CD1c-positive myeloid dendritic cell (primary cell): ENCODE measurements at regions not wholly inside any gene's neighbourhood (a gene's known extent, or its start where the extent isn't known, plus 50 kb on each side); places are given as distances from the start of the nearest gene placed in this dataset.

ENCODE experiments used
- DNase-seq: peaks from one replicate; pipeline ENCODE4 v3.0.0-alpha.2; 2016; ENCODE audit errors: extremely low spot score

DNA sequence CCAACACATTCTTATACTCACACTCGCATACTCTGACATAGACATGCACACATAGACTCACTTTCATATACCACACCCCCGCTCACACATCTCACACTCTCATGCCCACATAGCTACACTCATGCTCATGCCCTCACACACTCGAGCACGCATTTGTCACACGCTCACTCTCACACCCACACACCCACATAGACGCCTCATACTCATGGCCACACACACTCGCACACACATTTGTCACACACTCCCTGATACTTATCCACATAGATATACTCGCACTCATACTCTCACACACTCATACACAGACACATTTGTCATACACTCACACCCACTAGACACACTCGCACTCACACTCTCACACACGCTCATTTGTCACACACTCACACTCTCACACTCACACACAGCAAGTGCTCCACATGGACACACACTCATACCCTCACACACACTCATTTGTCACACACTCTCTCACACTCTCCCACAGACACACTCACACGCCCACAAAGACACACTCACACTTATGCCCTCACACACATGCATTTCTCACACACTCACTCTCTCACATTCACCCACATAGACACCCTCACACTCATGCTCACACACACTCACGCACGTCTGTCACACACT lies 50.9 kb downstream of the TNP1 start:
- no peak for DNase-seq

DNA sequence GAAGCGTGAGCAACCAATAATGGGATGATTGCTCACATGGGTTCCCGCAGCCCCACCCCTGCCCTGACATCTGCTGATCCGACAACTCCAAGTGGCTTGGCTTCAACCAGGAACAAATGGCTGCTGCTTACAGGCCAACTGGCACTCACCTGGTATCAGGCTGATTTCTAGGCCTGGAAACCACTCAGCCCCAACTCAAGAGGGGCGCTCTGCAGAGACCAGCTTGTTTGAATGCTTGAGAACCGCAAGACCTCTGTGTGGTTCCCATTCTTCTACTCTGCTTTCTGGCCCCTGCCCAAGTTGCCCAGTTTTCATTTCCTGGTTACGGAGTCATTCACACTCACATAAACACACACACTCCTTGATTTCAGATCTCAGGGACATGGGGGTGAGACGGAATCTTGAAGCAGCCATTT lies 52.0 kb downstream of the TNP1 start:
- DNase-seq, result no peak

DNA sequence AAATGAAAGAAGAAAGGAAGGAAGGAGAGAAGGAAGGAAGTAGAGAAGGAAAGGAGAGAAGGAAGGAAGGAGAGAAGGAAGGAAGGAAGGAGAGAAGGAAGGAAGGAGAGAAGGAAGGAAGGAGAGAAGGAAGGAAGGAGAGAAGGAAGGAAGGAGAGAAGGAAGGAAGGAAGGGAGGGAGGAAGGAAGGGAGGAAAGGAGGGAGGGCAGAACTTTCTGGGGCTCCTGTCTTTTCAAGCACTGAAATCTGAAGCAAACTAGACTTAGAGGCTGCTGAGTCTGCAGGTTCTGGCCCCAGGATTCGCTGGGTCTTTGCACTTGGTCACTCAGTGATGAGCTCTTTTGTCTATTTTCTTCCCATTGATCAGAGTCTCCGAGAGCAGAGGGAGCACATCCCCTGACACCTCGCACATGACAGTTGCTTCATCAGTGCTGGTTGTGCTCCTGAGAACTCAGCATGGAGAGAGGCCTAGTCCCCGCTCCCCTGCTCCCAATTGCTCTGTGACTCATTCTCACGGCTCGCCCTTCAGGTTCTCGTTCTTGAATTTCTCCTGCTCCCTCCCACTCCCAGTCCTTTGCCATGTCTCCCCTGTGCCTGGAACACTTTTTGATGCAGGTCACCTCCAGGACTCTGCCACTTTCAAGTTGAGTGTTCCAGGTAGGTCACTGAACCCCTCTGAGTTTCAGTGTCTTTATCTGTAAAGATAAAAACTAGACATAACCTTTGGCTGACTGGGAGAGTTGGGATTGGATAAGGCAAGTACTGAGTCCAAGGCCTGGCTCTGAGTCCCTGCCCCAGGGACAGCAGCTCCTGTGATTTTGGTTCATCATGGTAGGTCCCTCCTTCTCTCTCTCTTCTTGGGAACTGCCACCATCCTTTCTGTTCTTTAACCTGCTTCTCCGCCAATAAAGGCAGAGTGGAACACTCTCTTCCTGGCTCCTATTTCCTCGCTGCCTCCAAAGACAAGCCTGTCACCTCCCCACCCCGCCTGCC lies 55.2 kb downstream of the TNP1 start:
- no peak for DNase-seq

DNA sequence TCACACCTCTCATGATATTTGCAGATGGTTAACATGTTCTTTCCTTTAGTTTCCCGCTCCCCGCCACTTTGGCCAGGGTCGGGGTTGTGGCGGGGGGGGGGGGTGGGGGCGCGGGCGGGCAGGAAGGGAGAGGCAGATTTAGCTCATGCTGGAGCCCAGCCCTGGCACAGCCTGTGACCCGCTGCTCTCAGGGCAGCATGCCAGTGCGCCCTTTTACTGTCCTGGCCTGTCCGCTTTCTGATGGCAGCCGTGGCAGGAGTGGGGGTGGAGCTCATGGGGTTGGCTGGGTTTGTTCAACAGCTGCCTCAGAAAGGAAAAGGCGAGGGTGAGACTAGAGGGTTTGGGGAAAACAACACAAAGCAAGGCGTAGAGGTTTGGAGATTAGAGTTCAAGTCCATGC lies 56.1 kb downstream of the TNP1 start:
- DNase-seq, result no peak

DNA sequence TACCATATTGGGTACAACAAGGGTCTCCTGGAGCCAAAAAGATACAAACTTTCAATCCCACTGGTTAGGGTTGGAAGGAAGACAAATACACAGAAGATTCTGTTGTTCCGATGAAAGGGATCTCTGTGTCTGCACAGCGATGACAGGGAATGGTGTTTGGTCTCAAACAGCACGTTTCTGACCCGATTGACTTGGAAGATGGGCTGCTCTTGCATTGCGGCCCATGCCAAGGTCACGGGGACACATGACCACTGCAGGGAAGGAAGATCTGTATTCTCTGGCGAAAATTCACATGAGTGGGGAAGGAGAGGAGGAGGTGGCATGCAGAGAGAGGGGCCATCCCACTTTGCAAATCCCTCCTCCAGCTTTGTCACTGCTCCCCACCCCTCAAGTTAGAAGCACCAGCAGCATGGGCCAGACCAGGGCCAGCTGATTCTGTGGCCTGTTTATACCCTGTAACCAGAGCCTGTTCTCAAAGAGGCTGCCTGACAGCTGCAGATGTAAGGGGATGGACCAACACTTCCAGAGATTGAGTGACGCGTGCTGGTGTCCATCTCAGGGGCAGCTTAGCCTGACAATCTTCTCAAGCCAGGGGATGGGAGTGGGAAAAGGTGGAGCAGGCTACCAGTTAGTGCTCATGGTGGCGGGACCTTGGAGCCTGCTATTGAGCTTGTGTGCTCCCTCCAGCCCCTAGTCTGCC lies 57.2 kb downstream of the TNP1 start:
- no peak for DNase-seq

DNA sequence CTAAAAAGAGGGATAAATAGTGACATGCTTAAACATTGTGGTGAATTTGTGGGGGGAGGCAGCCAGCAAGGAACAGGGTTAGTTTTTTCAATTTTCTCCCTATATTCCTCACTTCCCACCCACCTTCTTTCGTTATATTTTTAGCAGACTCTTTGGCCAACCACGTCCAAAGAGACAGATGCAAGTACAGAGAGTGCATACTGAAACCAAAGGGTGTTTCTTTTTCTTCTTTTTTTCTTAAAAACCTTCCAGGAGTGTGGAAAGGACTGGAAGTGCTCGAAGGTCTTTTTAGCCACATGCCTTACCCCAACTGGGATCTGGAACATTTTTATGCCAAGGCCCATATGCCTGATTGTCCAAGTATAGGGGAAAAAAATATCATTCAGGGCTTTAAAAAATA lies 59.0 kb downstream of the TNP1 start:
- DNase-seq, result no peak

DNA sequence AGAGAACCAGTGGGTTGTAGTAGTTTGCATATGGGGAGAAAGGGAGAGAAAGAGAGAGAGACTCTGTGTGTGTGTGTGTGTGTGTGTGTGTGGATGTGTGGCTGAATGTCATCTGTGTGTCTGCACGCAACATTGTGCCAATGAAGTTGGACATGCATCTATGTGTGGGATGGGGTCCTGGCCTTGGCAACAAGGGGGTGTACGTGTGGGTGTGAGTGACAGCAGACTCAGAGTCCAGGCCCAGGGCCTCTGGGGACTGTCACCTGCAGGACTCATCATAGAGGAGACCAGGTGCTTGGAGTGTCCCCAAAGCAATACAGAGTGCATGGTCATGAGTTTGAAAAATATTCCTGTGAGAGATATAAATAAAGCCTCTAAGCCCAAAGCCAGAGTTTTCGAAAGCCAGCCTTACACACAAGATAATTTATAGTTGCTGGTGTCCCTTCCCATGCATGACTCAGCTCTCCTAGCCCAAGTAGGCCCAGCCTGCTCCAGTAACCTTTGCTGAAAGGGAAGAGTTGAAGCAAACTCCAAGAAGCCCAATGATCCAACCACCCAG lies 59.9 kb downstream of the TNP1 start:
- no peak for DNase-seq

DNA sequence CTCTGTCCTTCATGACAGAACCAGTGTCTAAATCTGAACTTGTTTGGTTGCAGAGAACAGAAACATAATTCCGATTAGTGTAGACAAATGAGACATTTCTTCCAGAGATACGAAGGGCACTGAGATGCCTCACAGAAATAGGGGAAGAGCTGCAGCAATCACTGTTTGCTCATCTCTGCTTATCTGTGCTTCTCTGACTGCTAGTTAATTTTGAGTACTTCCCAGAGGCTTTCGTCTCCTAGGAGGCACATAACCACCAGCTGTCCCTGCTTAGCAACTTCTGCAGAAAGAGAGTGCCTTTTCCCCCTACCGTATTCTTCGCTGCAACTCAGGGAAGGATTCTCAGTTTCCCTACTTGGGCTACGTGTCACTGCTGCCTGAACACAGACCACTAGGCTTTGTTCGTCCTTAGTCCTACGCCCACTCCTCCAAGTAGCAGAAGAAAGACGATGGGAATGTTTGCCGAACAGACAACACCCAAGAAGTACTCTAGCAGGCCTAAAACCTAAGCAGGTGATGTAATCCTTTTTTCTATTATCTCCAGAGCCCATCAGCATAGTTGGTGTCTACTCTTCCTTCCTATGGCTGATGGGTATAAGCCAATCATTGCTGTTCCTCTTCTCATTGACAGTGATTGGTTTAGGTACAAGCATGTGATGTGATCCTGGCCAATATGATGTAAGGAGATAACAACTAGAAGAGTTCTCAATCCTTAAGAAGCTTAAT lies 63.6 kb downstream of the TNP1 start:
- no peak for DNase-seq

DNA sequence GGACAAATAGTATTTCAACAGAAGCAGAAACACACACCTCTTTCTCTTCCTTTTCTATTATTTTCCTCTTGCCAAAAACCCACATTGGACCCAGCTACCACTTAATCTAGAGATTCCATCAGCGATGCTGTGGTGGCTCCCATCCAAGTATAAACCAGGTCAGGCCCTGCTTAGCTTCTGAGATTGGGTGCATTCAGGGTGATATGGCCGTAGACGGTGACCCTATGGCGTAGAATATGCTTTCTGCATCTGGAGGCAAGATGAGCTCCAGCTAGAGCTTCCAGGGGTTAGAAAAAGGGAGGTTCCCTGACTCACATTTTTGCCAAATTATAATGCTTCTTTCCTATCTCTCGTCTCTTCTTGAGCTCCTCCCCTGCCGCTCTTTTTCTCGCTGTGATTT lies 66.5 kb downstream of the TNP1 start:
- DNase-seq, result no peak

DNA sequence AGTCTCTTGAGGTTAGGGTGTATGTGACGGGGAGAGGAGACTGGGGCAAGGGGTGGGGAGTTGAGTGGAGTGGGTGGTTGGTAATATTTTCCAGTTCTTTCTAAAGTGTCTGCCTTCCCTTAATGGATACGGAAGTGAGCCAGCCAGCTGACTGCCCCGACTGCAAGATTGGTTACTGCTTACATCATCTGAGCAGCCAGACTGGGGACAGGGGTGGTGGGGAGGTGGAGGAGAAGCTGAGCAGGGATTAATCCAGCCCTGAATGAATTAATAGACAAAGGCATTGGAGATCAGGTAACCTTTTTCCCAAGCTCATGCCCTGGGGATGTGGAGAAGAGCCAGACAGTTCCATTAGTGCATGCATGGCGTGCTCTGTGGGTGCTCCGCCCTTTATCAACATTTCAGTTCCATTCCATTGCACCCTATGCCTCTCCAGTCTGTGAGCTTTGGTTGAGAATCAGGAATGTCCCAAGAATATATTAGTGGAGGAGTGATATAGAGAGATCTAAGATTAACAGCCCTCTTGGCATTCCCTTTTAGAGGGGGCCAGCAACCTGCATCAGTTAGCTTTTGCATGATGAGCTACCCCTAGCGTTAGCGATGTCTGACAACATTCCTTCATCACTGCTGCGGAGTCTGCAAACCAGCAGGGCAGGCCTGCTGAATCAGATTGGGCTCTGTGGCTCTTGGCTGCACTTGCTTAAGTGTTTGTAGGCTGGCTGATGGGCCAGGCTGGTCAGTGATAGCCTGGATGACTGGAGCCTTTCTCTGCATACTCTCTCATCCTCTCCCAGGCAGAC lies 67.4 kb downstream of the TNP1 start:
- DNase-seq, result no peak

DNA sequence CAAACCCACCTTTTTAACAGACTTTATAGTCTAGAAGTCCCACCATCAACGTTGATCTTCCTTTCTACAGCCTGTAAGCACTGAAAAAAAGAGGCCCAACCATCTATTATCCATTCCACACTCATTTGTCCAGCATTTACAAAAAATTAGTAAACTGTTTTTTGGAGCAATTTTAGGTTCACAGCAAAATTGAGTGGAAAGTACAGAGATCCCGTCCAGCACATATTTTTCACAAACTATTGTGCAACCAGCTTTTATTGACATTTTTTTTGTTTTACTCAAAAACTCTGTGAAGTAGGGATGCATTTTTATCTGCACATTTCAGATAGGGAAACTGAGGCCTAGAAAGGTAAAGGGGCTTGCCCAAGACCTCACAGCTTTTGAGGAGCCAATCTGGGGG lies 68.6 kb downstream of the TNP1 start:
- no peak for DNase-seq

DNA sequence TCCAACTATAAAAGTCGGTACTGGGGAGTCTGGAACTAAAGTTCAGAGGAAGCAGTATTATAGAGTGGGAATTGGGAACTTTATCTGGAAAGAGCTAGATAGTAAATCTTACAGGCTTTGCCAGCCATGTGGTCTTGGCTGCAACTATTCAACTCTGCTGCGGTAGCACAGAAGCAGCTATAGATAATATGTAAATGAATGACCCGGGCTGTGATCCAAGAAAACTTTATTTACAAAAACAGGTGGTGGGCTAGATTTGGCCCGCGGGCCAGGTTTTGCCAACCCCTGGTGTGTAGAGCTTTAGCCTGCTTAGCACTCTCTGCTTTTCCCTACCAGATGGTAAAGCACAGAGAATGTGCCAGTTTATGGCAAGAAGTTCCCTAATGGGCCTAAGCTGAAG lies 70.8 kb downstream of the TNP1 start:
- no peak for DNase-seq

DNA sequence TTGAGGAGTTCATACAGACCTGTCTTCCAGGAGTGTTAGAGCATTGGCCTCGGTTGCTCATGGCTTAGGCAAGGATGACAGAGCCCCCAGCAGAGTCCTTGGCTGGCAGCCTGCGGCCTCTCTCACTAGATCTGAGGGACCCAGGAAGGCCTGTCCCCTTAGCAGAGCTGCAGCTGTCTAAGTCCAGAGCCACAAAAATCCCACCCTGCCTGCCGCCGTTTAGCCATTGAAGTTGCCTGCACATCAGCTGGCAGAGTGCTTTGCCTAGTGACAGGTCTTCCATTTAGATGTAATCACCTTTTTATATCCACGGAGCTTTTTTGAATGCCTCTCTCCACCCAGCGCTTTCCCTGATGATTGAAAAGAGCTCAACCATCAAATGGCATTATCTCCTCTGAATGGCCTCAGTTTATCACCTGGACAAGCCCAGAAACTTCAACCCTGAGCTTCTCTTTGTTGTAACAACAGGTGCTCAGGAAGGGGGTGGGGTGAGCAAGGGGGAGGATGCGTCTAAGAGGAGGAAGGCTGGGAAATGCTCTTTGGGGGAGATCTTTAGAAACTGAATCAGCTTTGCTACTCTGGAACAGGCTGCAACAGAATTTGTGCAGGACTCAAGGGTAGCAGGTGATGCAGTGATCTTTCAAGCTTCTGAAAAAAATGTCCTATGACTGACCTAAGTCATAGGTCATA lies 71.9 kb downstream of the TNP1 start:
- DNase-seq, result no peak

DNA sequence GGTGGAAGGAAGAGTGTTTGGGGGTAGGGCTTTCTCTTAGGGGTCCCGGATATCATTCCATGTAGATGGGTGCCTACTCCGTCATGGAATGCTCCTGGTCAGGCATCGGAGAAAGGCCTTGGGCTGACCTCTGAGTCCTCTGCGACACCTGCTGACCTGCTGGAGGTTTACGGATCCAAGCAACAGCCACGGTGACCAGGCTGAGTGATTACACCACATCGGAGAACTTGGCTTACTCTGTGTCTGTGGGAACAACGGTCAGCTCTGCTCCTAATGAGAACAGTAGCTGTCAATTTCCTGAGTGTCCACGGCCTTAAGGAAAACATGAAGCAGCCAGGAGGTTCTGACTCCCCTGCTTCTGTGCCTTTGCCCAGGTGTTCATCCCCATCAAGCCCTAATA lies 73.2 kb downstream of the TNP1 start:
- no peak for DNase-seq

DNA sequence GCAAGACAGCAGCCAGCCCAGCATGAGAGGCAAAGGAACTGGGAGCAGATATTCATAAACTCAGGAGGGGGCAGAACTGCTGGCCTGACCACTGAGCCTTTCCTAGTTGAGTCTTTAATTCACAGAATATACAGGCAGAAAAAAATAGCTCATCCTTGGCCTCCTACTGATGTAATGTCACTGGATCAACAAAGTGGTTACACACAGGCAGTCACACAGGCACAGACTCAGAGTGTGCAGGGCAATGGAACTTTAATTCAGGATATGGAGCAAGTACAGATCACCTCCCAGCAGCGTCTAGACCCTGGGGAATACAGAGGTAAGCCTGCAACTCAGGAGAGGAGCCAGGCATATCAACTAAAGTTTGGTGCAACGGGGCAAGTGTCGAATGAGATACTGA lies 75.4 kb downstream of the TNP1 start:
- no peak for DNase-seq

DNA sequence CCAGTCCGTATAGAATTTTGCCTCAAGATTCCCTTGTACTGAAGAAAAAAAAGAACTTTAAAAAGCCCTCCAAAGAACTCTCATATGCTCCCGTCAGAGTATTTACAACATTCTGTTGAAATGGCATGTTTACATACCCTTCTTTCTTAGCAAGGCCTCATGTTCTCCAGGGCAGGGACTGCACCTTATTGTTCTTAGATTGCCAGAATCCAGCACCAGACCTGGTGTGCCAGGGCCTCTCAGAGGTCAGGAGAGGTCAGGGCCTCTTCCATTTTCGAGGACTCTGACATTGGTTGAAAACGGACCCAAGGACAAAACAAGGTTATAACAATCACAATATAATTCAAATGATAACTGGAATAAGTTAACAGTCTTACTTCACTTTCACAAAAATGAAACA lies 78.2 kb downstream of the TNP1 start:
- DNase-seq, result no peak

DNA sequence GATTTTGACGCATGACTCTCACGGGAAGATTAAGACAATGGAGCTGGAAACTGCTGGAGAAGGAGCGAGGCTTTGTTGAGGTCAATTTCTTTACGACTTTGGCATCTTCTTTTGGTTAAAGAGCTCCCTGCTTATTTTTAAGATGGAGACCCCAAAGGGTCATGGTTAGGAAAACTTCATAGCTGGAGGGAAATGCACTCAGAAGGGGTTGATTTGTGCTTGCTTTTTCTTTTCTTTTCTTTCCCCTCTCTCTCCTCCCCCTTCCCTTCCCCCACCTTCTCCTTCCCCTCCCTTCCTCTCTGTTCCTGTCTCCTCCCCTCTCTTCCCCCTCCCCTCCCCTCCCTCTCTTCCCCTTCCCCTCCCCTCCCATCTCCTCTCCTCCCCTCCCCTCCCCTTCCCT lies 79.0 kb downstream of the TNP1 start:
- DNase-seq, result no peak

DNA sequence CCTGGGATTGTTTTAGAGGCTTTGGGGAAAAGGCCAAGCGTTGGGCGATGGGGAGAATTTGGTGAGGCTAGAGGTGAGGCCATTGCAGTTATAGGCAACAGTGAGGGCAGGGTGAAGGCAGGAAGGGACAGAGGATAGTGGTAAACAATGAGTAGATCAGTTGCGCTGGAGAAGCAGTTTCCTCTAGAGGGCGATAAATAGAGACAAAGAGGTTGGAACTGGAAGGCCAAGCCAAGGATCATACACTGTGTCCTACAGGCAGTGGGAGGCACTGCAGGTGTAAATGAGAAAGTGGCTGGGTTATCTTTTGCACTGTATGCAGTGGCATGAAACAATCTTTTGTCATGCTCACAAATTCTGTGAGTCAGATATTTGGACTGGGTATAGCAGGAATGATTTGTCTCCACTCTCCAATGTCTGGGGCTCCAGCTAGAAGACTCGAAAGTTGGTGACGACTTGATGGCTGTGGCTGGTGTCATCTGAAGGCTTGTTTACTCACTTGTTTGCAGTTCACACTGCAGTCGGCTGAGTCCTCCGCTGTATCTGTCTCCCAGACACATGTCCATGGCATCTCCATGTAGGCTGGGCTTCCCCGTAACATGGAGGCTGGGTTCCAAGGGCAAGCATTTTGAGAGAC lies 82.1 kb downstream of the TNP1 start:
- peak; percentile 62 for DNase-seq

DNA sequence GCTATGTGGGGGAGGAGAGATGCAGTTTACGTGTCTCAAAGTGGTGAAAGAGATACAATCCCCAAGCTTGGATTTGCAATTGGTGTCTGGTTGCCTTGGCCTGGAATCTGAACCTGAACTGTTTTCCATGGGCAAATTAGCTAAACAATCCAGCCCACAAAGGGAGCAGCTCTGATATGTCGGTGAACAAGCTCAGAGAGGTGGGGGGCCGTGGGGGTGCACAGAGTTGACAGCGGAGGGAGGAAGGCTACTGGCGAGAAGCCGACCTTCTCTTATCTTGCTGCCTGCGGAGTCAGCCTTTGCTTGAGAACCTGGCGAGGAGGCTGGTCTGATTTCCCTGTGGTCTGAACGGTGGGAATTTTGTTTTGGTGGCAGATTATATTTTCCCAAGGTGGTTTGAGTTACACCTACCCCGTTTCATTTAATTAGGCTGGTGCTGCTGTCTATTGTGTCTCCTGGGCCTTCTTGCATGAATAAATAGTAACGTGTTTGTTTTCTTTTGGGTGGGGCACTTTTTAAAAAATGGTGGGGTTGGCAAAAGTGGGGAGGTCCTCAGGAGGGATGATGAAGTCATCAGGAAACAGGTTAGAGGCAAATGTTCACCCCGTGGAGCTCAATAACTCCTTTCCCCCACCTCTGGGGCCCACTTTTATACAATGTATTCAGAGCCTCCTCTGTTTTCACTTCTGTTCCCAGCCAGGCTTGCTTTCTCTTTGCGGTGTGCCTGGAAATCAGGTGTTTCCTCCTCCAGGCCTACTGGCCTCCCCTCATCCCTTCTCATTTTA lies 80.9 kb upstream of the IGFBP5 start:
- DNase-seq, result no peak
